ENCODE measurements at regions not wholly inside any gene's neighbourhood (a gene's known extent, or its start where the extent isn't known, plus 50 kb on each side); places are given as distances from the start of the nearest gene placed in this dataset.

DNA sequence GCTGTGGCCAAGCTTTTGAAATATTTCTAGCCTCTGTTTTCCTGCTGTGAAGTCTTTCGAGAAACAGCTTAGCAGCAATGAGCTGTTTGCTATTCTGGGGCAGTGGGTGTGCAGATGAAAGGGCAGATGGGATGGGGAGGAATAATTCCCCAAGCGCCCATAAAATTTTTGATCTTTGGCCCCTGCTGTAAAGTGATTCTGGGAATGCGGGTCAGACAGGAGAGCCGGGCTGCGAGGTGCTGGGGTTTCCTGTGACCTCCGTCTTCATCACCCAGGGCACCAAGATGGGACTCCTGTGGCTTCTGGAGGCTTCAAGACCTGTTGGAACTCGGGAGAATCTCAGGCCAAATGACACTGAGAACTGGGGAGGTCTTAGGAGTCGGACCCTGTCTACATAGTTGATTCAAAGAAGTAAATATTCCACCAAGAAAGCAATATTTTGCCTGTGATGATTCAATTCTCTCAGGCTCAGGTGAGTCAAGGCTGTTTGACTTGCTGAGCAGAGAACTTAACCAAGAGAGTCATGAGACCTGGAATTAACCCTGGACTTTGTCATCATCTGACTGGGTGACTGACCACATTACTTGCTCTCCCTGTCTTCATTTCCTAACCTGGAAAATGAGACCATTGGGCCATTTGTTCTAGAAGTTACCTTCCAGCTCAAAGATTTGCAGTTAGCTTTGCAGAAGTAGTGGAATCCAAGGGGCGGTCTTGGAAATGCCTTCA lies 86.4 kb downstream of the POLR2M start:
- ATAC-seq (ENCODE audit: low read depth) (no peak), DNase-seq (no peak)
- no peaks in the 10 kb centered on the region for H4K20me1 ChIP-seq (ENCODE audit: control insufficient read depth, insufficient read depth, low read length, poor library complexity, severe bottlenecking)
- H3K27me3 ChIP-seq (replicated peaks in 1 of 4; ENCODE audit: control extremely low read depth in 1 of 4, control insufficient read depth in 3 of 4, insufficient read depth in 4 of 4, low read length in 3 of 4) = no peaks in the 10 kb centered on the region
- 97% methylated on average over 5 of the region's 9 CpGs for WGBS (ENCODE audit: insufficient coverage)
- no peak overlapping the region for H3K4me2 ChIP-seq (replicated peaks; ENCODE audit: low read depth, low read length, poor library complexity, severe bottlenecking)
- ChIA-PET CTCF (no interaction called here), POLR2A (no interaction called here)
- no peaks in the 10 kb centered on the region for H3K4me1 ChIP-seq (ENCODE audit: control insufficient read depth in 2 of 2, insufficient read depth in 2 of 2, low read length in 2 of 2)
- H3K79me2 ChIP-seq (ENCODE audit: control insufficient read depth, insufficient read depth, low read length) = no peaks in the 10 kb centered on the region
- intact Hi-C loops (cut with micrococcal nuclease) = no loop called here
- no peak overlapping the region for H2AFZ ChIP-seq (ENCODE audit: insufficient read depth, low read depth, low read length, poor library complexity, severe bottlenecking)
- no peak overlapping the region for H3K27ac Mint-ChIP-seq
- TF ChIP-seq EZH2 (IDR thresholded peaks at IDR 0.05; ENCODE audit: borderline replicate concordance, insufficient read depth, low read depth, low read length, poor library complexity, severe bottlenecking) = no peak
- TF ChIP-seq, protein P1, sequence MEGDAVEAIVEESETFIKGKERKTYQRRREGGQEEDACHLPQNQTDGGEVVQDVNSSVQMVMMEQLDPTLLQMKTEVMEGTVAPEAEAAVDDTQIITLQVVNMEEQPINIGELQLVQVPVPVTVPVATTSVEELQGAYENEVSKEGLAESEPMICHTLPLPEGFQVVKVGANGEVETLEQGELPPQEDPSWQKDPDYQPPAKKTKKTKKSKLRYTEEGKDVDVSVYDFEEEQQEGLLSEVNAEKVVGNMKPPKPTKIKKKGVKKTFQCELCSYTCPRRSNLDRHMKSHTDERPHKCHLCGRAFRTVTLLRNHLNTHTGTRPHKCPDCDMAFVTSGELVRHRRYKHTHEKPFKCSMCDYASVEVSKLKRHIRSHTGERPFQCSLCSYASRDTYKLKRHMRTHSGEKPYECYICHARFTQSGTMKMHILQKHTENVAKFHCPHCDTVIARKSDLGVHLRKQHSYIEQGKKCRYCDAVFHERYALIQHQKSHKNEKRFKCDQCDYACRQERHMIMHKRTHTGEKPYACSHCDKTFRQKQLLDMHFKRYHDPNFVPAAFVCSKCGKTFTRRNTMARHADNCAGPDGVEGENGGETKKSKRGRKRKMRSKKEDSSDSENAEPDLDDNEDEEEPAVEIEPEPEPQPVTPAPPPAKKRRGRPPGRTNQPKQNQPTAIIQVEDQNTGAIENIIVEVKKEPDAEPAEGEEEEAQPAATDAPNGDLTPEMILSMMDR (IDR thresholded peaks at IDR 0.05) = no peak
- H3K4me3 Mint-ChIP-seq = no peak overlapping the region
- peaks cover 14% of the 10 kb centered on the region for H3K27me3 Mint-ChIP-seq
- H3K9me3 ChIP-seq (ENCODE audit: control extremely low read depth in 1 of 3, control insufficient read depth in 2 of 3, insufficient read depth in 1 of 3, low read length in 2 of 3) = no peaks in the 10 kb centered on the region
- H3K36me3 ChIP-seq (replicated peaks in 1 of 2; ENCODE audit: control extremely low read depth in 1 of 2, control insufficient read depth in 1 of 2, extremely low read depth in 1 of 2, insufficient read depth in 2 of 2, low read length in 1 of 2) = no peaks in the 10 kb centered on the region
- no peak overlapping the region for H3K9ac ChIP-seq (ENCODE audit: low read length)
- H3K27ac ChIP-seq (ENCODE audit: low read length in 2 of 2) = no peak overlapping the region
- H3K9me3 Mint-ChIP-seq (ENCODE audit: insufficient read depth) = no peaks in the 10 kb centered on the region
- no peak overlapping the region for H3K4me3 ChIP-seq (ENCODE audit: control extremely low read depth in 1 of 5, extremely low read depth in 1 of 5, insufficient read depth in 1 of 5, low read depth in 2 of 5, low read length in 4 of 5)
- no peaks in the 10 kb centered on the region for H3K4me1 Mint-ChIP-seq

DNA sequence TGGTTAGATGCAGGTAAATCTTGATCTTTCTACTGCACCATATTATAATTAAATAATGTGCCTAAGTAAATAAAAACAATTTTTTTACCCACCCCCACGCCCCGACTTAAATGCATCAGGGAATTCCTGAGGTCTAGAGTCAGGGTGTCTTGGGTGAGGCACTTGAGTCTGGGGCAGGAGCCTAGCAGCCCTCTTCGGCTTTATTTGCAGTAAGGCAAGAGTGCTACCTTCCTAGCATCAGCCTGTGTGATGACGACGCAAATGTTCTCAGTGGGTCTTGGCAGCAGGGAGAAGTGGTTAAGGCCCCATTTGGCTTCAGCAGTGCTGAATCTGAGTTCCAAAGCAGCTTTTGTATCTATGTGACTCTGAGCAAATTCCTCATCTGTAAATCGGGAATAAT lies 88.7 kb downstream of the POLR2M start:
- no peak overlapping the region for H3K27ac ChIP-seq (ENCODE audit: low read length in 2 of 2)
- TF ChIP-seq EZH2 (IDR thresholded peaks at IDR 0.05; ENCODE audit: borderline replicate concordance, insufficient read depth, low read depth, low read length, poor library complexity, severe bottlenecking) = no peak
- TF ChIP-seq, protein P1 (IDR thresholded peaks at IDR 0.05) = no peak
- no peak overlapping the region for H3K4me3 ChIP-seq (ENCODE audit: control extremely low read depth in 1 of 5, extremely low read depth in 1 of 5, insufficient read depth in 1 of 5, low read depth in 2 of 5, low read length in 4 of 5)
- H3K4me1 Mint-ChIP-seq = no peaks in the 10 kb centered on the region
- no peak overlapping the region for H3K27ac Mint-ChIP-seq
- 100% methylated on average over 3 of the region's 6 CpGs for WGBS (ENCODE audit: insufficient coverage)
- H3K4me2 ChIP-seq (replicated peaks; ENCODE audit: low read depth, low read length, poor library complexity, severe bottlenecking) = no peak overlapping the region
- no peak for DNase-seq
- H3K27me3 Mint-ChIP-seq = peaks cover 6% of the 10 kb centered on the region
- POLR2A ChIA-PET = no interaction called here
- intact Hi-C loops (cut with micrococcal nuclease) = no loop called here
- H3K4me3 Mint-ChIP-seq = no peak overlapping the region
- CTCF ChIA-PET = no interaction called here
- H4K20me1 ChIP-seq (ENCODE audit: control insufficient read depth, insufficient read depth, low read length, poor library complexity, severe bottlenecking) = no peaks in the 10 kb centered on the region
- no peak overlapping the region for H3K9ac ChIP-seq (ENCODE audit: low read length)
- no peaks in the 10 kb centered on the region for H3K36me3 ChIP-seq (replicated peaks in 1 of 2; ENCODE audit: control extremely low read depth in 1 of 2, control insufficient read depth in 1 of 2, extremely low read depth in 1 of 2, insufficient read depth in 2 of 2, low read length in 1 of 2)
- no peak overlapping the region for H2AFZ ChIP-seq (ENCODE audit: insufficient read depth, low read depth, low read length, poor library complexity, severe bottlenecking)
- H3K79me2 ChIP-seq (ENCODE audit: control insufficient read depth, insufficient read depth, low read length) = no peaks in the 10 kb centered on the region
- ATAC-seq (ENCODE audit: low read depth) = no peak
- no peaks in the 10 kb centered on the region for H3K9me3 ChIP-seq (ENCODE audit: control extremely low read depth in 1 of 3, control insufficient read depth in 2 of 3, insufficient read depth in 1 of 3, low read length in 2 of 3)
- H3K27me3 ChIP-seq (replicated peaks in 1 of 4; ENCODE audit: control extremely low read depth in 1 of 4, control insufficient read depth in 3 of 4, insufficient read depth in 4 of 4, low read length in 3 of 4) = no peaks in the 10 kb centered on the region
- no peaks in the 10 kb centered on the region for H3K4me1 ChIP-seq (ENCODE audit: control insufficient read depth in 2 of 2, insufficient read depth in 2 of 2, low read length in 2 of 2)
- H3K9me3 Mint-ChIP-seq (ENCODE audit: insufficient read depth) = no peaks in the 10 kb centered on the region
